ENCODE measurements at regions not wholly inside any gene's neighbourhood (a gene's known extent, or its start where the extent isn't known, plus 50 kb on each side); places are given as distances from the start of the nearest gene placed in this dataset.
"Not testable (repeated sequence)": the region's sequence is repeated elsewhere in the genome, so short reads cannot be mapped to it uniquely, and the experiment has no call there.

- TF ChIP-seq, protein P1, sequence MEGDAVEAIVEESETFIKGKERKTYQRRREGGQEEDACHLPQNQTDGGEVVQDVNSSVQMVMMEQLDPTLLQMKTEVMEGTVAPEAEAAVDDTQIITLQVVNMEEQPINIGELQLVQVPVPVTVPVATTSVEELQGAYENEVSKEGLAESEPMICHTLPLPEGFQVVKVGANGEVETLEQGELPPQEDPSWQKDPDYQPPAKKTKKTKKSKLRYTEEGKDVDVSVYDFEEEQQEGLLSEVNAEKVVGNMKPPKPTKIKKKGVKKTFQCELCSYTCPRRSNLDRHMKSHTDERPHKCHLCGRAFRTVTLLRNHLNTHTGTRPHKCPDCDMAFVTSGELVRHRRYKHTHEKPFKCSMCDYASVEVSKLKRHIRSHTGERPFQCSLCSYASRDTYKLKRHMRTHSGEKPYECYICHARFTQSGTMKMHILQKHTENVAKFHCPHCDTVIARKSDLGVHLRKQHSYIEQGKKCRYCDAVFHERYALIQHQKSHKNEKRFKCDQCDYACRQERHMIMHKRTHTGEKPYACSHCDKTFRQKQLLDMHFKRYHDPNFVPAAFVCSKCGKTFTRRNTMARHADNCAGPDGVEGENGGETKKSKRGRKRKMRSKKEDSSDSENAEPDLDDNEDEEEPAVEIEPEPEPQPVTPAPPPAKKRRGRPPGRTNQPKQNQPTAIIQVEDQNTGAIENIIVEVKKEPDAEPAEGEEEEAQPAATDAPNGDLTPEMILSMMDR (IDR thresholded peaks at IDR 0.05 in 2 of 3, conservative IDR thresholded peaks at IDR 0.05 in 1 of 3; ENCODE audit: control insufficient read depth in 2 of 3, extremely low read depth in 1 of 3, insufficient read depth in 1 of 3, low read depth in 3 of 3, low read length in 3 of 3) = not testable (repeated sequence)
- TF ChIP-seq SMC3 (IDR thresholded peaks at IDR 0.05; ENCODE audit: borderline replicate concordance, low read length); ZNF217 (IDR thresholded peaks at IDR 0.05); NR2C2 (IDR thresholded peaks at IDR 0.05; ENCODE audit: borderline replicate concordance, control insufficient read depth, insufficient read length, low read depth); POLR2A (IDR thresholded peaks at IDR 0.05; ENCODE audit: low read depth, low read length); YY1 (IDR thresholded peaks at IDR 0.05; ENCODE audit: low read depth, low read length); ZNF24 (IDR thresholded peaks at IDR 0.05); EP300 (IDR thresholded peaks at IDR 0.05; ENCODE audit: borderline replicate concordance in 1 of 2, control insufficient read depth in 1 of 2, low read depth in 2 of 2, low read length in 2 of 2): not testable (repeated sequence)
Observed at GRCh38 chr7:13114240-13114639, 426.8 kb downstream of the ARL4A start.

All from GM12878 (cell line).